Esophagus (tissue), 2 donors: ENCODE measurements at regions not wholly inside any gene's neighbourhood (a gene's known extent, or its start where the extent isn't known, plus 50 kb on each side); places are given as distances from the start of the nearest gene placed in this dataset.

Source experiments
- H3K27ac ChIP-seq, 2 donors: one replicate each; pipeline ENCODE4 v1.5.1; 2013; ENCODE audit warnings: low read depth in 2 of 2, mild to moderate bottlenecking in 2 of 2, inconsistent platforms in 1 of 2, low read length in 1 of 2, moderate library complexity in 1 of 2
- H3K27me3 ChIP-seq, 2 donors: one replicate each; pipeline ENCODE4 v1.6.1; 2013; ENCODE audit warnings: low read length in 2 of 2, control low read depth in 1 of 2, mild to moderate bottlenecking in 1 of 2; ENCODE audit not compliant: insufficient read depth in 2 of 2, control insufficient read depth in 1 of 2
- H3K36me3 ChIP-seq, 2 donors: one replicate each; pipeline ENCODE4 v1.6.1; 2013; ENCODE audit warnings: low read length in 1 of 2; ENCODE audit not compliant: control insufficient read depth in 2 of 2, insufficient read depth in 2 of 2
- H3K4me1 ChIP-seq, 2 donors: one replicate each; pipeline ENCODE4 v1.6.1; 2013; ENCODE audit warnings: low read length in 1 of 2; ENCODE audit not compliant: control insufficient read depth in 2 of 2, insufficient read depth in 2 of 2
- H3K4me3 ChIP-seq, 2 donors: one replicate each; pipeline ENCODE4 v1.5.1; 2013; ENCODE audit warnings: low read length in 2 of 2, mild to moderate bottlenecking in 2 of 2, low read depth in 1 of 2, moderate library complexity in 1 of 2
- H3K9me3 ChIP-seq, 2 donors: one replicate each; pipeline ENCODE4 v1.6.1; 2013; ENCODE audit warnings: mild to moderate bottlenecking in 2 of 2, low read depth in 1 of 2, low read length in 1 of 2, moderate library complexity in 1 of 2; ENCODE audit not compliant: control insufficient read depth in 2 of 2, insufficient read depth in 1 of 2
- WGBS, 2 donors: extraction: QIAGEN DNeasy Blood & Tissue Kit; methylation state at CpG; one replicate each; pipeline ENCODE4 v1.1.7; 2013; 5-methylcytosine and 5-hydroxymethylcytosine counted together
- donor health status: healthy with polysubstance abuse.
- donor health status: Bipolar disorder and iron deficiency.

DNA sequence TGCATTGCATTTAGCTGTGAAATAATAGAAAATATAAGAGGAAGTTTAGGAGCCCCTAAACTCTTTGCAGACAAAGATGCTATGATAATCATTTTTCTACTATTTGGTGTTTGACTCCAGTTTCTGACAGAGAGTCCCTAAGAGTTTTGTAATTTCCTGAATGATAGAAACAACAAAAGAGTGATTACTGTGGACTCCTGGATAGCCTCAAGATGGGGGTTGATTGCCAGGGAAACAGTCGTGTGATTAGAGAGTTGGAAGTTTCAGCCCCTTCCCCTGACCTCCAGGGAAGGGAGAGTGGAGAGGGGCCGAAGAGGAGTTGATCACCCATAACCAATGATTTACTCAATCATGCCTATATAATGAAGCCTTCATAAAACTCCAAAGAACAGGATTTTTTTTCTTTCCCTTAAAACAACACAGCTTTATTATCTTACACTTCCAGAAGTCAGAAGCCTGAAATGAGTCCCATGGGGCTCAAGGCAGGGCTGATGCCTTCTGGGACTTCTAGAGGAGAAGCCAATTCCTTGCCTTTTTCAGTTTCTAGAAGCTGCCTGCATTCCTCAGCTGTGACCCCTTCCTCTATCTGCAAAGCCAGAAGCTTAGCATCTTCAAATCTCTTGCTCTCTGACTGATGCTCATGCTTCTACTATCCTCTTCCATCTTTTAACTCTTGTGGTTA, 292.3 kb upstream of the ZPLD1 start:
- WGBS, 2 donors: 57 to 88% methylated on average over 2 of the region's 2 CpGs

DNA sequence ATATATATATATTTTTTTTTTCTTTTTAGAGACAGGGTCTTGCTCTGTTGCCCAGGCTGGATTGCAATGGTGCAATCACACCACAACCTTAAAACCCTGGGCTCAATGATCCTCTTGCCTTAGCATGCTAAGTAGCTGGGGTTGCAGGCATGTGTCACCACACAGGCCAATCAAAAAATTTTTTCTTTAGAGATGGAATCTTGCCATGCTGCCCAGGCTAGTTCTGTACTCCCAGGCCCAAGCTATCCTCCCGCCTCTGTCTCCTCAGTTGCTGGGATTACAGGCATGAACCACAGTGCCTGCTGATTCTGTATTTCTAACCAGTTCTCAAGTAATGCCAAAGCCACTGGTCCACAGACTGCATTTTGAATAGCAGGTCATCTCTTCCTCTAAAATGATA, 291.3 kb upstream of the ZPLD1 start:
- Histone ChIP-seq H3K4me3 (no peak overlapping the region), H3K36me3 (no peaks in the 10 kb centered on the region), H3K27me3 (no peaks in the 10 kb centered on the region), H3K27ac (no peak overlapping the region), H3K9me3 (no peaks in the 10 kb centered on the region), H3K4me1 (no peaks in the 10 kb centered on the region)
- 79 to 92% methylated on average over 1 of the region's 1 CpG for WGBS, 2 donors

More for the DNA sequence above, 292.3 kb upstream of the ZPLD1 start:
- Histone ChIP-seq H3K27me3 (no peaks in the 10 kb centered on the region), H3K27ac (no peak overlapping the region), H3K9me3 (no peaks in the 10 kb centered on the region), H3K4me3 (no peak overlapping the region), H3K36me3 (no peaks in the 10 kb centered on the region), H3K4me1 (no peaks in the 10 kb centered on the region)

DNA sequence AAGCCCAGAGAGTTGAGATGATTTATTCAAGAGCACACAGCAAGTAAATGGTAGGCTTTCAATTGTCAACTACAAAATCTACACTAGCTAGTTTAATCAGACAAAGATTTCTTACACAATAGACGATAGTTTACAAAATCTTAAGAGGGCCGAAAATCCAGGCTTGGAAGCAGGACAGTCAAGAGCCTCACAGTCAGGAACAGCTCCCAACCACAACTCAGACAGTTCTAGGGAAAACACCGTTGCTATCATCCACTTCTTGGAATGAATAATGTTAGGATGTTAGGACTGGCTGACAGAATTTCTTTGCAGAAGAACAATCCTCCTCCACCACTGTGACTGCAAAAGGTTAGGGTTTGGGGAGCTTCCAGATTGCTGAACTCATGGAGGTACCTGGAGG, 290.8 kb upstream of the ZPLD1 start:
- H3K36me3 ChIP-seq: no peaks in the 10 kb centered on the region
- no peaks in the 10 kb centered on the region for H3K4me1 ChIP-seq
- H3K4me3 ChIP-seq: no peak overlapping the region
- no peaks in the 10 kb centered on the region for H3K27me3 ChIP-seq
- 68 to 81% methylated on average over 3 of the region's 3 CpGs for WGBS, 2 donors
- H3K27ac ChIP-seq: no peak overlapping the region
- H3K9me3 ChIP-seq: no peaks in the 10 kb centered on the region

DNA sequence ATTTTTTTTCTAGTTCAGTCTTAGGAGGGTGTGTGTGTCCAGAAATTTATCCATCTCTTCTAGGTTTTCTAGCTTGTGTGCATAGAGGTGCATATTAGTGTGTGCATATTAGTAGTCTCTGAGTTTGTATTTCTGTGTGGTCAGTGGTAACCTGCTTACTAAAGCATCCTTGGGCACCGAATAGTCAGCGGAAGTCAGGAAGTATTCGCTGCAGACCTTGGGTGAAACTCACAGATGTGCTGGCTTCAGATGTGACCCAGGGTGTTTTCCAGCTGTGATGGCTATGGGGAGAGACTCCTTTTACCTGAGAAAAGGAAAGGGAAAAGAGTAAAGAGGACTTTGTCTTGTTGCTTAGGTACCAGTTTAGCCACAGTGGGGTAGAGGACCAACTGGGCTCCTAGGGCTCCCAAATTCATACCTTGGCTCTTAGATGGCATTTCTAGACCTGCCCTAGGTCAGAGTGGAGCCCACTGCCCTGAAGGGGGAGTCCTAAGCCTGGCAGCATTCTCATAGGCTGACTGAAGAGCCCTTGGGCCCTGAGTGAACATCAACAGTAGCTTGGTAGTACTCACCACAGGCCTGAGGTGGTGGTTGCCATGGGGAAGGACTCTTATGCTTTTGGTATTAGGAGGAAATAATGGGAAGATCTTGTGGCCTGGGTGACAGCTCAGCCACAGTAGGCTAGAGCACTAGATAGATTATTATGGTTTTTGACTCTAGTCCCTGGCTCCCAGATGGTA, 286.0 kb upstream of the ZPLD1 start:
- H3K4me3 ChIP-seq: no peak overlapping the region
- peaks cover 3 to 6% of the 10 kb centered on the region in 2 donors for H3K9me3 ChIP-seq
- no peak overlapping the region for H3K27ac ChIP-seq
- no peaks in the 10 kb centered on the region for H3K36me3 ChIP-seq
- no peaks in the 10 kb centered on the region for H3K27me3 ChIP-seq
- no peaks in the 10 kb centered on the region for H3K4me1 ChIP-seq
- WGBS, 2 donors: 95 to 97% methylated on average over 3 of the region's 3 CpGs

DNA sequence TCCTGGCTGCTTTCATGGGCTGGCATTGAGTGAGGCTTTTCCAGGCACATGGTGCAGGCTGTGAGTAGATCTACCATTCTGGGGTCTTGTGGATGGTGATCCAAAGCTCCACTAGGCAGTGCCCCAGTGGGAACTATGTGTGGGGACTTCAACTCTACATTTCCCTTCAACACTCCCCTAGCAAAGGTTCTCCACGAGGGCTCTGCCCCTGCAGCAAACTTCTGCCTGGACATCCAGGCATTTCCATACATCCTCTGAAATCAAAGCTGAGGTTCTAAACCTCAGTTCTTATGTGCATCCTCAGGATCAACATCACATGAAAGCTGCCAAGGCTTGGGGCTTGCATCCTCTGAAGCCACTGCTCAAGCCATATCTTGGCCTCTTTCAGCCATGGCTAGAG, 282.9 kb upstream of the ZPLD1 start:
- H3K9me3 ChIP-seq: peaks cover 3 to 6% of the 10 kb centered on the region in 2 donors
- no peak overlapping the region for H3K4me3 ChIP-seq
- no peaks in the 10 kb centered on the region for H3K36me3 ChIP-seq
- H3K4me1 ChIP-seq: no peaks in the 10 kb centered on the region
- H3K27me3 ChIP-seq: no peaks in the 10 kb centered on the region
- H3K27ac ChIP-seq: no peak overlapping the region
- 76 to 78% methylated on average over 1 of the region's 1 CpG for WGBS, 2 donors

DNA sequence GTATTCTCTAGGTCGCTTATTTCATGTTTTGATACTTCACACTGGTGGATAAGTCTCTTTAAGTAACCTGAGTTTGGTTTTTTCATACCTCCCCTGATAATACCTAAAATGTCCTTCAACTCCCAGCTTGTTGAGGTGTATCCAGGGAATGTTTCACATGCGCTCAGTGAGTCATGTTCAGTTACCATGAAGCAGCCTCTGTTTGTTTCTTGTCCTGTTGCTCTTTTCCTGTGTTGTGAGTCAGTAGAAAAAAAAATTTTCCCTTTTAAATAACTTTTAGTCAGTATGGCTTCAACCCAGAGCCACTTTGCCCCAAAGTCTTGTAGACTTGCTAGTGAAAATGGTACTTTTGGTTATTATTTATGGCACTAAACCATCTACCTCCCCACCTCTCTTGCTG, 278.4 kb upstream of the ZPLD1 start:
- no peaks in the 10 kb centered on the region for H3K4me1 ChIP-seq
- H3K36me3 ChIP-seq: no peaks in the 10 kb centered on the region
- H3K9me3 ChIP-seq: peaks cover 3 to 6% of the 10 kb centered on the region in 2 donors
- H3K27ac ChIP-seq: peak overlapping the region in 1 of 2 donors; percentile 13
- no peaks in the 10 kb centered on the region for H3K27me3 ChIP-seq
- WGBS, 2 donors: 71 to 77% methylated on average over 2 of the region's 2 CpGs
- H3K4me3 ChIP-seq: no peak overlapping the region

DNA sequence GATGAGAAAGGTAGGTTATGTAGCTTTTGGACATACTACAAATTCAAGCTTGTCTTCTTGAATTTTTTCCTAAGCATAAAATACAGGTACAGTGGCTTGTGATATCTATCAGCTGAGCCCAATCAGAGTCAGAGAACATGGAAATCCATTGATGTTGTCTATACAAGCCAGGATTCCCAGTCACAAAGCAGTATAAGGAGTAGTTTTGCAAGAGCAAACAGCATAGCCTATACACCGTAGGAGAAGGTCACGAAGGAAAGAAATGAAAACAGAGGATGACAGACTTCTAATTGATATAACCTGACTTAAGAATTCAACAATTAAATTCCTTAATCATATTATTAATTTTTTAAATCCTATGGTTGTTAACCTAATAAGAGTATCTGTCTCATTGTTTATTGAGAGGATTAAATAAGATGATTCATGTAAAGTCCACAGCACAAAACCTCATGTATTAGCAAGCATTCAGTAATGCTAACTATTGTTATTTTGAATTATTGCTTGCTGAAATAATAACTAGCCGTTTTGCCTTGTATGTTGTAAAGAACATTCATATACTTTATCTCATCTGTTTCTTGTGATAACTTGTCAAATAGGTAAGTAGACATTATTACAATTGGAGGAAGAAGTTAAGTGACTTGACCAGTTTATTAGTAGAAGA, 276.6 kb upstream of the ZPLD1 start:
- Histone ChIP-seq H3K9me3 (no peaks in the 10 kb centered on the region), H3K4me3 (no peak overlapping the region), H3K27ac (no peak overlapping the region), H3K36me3 (no peaks in the 10 kb centered on the region), H3K27me3 (no peaks in the 10 kb centered on the region), H3K4me1 (no peaks in the 10 kb centered on the region)
- WGBS, 2 donors: 48 to 50% methylated on average over 3 of the region's 3 CpGs

DNA sequence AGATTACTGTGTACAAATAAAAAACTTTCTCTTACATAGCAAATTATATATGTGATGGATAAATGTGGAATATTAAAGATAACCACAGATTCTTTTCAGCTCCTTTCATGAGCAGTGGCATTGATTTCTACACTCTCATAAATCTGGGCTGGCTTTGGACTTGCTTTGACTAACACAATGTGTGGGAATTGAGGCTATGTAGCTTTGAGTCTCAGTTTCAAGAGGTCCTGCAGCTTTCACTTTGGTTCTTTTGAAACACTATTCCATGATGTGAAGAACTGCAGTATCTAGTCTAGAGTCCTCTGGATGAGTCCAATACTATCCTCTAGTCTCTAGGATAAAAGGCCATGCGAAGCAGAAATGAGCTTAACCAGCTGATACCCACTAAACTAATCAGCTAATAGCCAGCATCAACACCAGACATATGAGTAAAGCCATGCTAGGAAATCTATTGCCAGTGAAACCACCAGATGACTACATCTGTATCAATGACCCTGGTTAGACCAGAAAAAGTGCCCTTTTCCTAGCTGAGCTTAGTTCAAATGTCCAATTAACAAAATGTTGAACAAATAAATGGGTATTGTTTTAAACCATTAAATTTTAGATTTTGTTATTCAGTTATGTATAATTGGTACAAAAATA, 274.9 kb upstream of the ZPLD1 start:
- no peaks in the 10 kb centered on the region for H3K9me3 ChIP-seq
- H3K4me3 ChIP-seq: no peak overlapping the region
- no peaks in the 10 kb centered on the region for H3K4me1 ChIP-seq
- WGBS, 2 donors: 98 to 100% methylated on average over 1 of the region's 1 CpG
- H3K27me3 ChIP-seq: no peaks in the 10 kb centered on the region
- H3K36me3 ChIP-seq: no peaks in the 10 kb centered on the region
- no peak overlapping the region for H3K27ac ChIP-seq

DNA sequence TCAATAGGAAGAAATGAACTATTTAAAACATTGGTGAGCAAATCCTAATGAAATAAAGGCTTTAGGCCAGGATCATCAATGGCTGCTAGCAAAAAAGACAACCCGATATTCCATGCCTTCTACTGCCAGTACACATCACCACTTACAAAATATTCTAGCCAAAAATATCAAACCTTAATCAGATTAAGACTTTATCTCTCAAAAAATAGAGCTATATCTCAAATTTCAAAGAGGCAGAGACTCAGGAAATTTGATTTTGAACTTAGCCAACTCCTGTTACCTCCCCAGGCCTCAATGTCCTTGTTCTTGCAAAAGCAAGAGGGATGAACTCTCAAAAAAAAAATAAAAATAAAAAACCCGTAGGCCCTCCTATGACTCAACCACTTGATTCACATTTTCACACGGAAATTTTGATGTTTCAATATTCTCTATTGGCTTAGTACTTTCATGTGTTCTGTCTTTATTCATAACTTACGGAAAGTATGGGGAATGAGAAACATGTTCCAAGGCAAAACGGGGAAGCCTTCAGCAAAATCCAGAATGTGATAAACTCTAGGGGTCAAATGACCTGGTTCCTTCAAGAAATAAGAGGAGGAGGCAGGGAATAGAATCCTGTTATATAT, 273.3 kb upstream of the ZPLD1 start:
- H3K4me1 ChIP-seq: no peaks in the 10 kb centered on the region
- no peak overlapping the region for H3K27ac ChIP-seq
- H3K36me3 ChIP-seq: no peaks in the 10 kb centered on the region
- H3K27me3 ChIP-seq: no peaks in the 10 kb centered on the region
- WGBS, 2 donors: 74 to 79% methylated on average over 5 of the region's 5 CpGs
- no peak overlapping the region for H3K4me3 ChIP-seq
- no peaks in the 10 kb centered on the region for H3K9me3 ChIP-seq
